DMS114 treated with DMSO at 0.1 percent for 48 hours (cell line): ENCODE measurements at regions not wholly inside any gene's neighbourhood (a gene's known extent, or its start where the extent isn't known, plus 50 kb on each side); places are given as distances from the start of the nearest gene placed in this dataset.

Experiments
- DNase-seq: peaks from one replicate; lab custom pipeline; 2025; ENCODE audit not compliant: unreplicated experiment; lab: John Stamatoyannopoulos, UW

- no peak for DNase-seq
Observed at GRCh38 chr5:125402787-125403186, 656.3 kb upstream of the ZNF608 start.

DNA sequence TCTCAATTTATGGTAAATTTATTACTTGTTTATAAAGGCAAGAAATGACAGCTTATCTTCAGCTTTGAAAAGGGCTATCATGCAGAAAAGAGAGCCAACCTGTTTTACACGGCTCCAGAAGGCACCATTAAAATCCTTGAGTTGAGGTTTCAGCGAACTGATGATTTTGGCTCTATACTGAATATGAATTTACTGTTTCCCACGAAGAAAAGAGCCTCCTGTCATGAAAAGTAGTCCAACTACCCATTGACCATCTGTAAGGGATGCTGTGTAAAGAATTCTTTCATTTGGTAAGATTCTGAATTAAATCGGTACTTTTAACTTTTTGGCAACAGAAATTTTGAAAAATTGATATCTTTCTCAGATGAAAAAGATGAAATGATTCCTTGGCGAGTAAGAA is 657.6 kb upstream of the ZNF608 start:
- no peak for DNase-seq

DNA sequence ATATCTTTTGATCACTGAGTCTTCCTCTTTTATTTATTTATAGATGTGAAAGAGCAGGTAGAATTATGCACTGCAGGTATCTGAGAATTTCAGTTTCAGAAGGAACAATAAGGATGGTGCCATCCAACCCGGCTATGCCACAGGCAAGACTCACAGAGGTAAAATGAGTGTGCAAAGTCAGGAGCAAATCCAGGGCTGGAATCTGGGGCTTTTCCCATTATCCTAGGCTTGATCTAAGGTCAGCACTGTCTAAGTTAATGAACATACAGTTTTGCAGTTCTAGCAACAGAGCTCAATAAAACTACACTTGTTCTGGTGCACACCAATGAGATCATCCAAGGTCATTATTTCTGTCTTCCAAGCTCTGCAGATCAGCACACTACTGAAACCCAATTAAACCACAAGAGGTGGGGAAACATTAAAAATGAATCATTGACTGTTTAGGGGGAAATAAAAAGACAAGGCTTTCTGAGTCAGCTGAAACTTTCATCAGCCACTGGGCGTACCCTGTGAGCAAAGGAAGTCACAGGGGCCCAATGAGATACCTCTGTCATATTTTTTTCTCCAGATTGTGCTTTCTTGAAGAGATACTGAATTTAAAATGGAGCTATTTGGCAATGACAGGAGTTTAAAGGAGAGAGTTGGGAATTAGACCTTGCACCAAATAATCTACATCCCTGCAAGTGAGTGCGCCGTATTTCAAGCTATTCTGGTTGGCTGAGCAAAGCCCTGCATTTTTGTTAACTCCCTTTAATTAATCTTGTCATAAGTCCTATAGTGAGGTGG is 662.2 kb upstream of the ZNF608 start:
- no peak for DNase-seq

DNA sequence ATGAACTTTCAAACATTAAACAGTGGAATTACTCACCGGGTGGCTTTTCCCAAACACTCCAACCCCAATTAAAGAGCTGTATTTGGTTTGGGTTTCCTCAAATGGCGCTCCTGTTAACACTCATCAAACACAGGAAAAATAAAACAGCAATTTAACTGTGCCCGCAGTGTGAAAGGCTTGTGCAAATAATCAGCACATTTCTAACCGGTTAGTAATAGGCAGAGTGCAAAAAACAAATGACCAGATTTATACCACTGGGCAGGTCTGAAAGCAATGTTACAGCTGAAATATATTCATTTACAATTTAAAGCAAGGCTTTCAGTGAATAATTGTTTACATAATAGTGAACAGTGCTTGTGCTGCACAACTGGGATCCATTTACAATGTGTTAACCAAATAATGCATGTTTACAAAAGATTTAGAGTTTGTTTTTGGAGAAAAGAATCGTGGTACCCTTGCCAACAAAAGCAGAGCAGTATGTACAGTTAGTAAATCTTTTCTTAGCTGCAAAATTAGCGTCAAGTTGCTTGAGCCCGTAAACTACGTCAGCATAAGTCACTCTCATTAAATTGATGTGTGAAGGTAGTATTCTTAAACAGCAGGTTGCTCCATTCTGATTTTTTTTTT is 662.9 kb upstream of the ZNF608 start:
- DNase-seq: no peak

DNA sequence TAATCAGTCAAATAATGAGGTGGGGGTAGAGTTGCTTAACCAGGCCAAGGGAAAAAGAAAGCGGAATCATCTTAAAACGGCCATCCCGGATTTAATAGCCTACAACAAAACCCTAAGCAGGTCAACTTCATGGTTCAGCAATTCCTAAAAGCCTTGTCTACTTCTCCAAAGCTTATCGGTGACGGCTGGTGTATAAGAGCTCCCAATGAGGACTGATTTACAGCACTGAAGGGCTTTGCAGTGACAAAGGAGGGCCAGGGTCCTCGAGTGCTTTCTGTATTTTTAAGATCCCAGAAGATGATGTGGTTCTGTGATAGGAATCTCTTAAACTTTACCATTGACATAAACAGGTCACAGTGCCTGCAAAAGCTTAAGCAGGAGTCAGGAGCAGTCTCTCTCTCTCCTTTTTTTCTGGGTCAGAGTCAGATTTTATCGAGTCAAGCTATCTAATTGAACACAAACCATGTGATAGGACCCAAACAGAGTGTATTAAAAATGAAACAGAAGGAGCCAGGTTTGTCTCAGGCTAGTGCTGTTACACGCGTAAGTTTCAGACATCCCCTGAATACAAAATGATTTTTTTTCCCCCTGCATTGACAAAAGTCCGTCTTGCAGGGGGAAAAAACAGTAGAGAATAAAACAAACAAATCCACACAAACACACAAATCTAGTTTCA is 663.6 kb upstream of the ZNF608 start:
- peak; percentile 77 for DNase-seq

- DNase-seq: peak; percentile 70
Observed at GRCh38 chr5:125410537-125411070, 664.2 kb upstream of the ZNF608 start.

DNA sequence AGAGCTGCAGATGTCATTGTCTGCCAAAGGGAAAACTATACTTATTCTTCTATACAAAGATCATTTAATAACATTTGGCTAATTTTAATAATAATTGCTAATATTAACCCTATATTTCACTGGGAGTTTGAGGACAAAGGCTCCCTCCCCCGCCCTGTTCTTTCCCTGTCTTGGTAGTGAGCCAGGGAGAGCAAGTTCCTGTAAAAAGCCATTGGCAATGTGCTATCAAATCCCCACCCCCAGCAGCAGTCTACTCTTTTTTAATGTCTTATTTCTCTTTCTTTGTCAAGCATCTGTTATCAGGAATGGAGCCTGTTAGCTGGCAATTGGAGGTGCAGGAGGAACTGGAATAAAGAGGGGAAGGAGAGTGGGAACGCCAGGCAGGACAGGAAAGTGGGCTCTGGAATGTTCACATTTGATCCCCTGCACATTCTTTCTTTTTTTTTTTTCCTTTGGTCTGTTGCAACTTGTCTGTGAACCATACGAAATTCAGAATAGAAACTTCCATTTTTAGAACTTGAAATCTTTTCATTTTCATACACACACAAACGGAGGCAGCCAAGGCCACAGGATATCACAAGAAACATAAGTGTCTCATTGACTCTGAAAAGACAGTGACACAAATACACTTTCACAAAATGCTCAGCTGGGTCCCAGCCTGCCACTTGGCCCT is 664.8 kb upstream of the ZNF608 start:
- DNase-seq: peak; percentile 83

GRCh38 chr5:125411744-125412560 is 665.5 kb upstream of the ZNF608 start:
- no peak for DNase-seq

- peak; percentile 92 for DNase-seq
Observed at GRCh38 chr5:125412561-125413495, 666.4 kb upstream of the ZNF608 start.

DNA sequence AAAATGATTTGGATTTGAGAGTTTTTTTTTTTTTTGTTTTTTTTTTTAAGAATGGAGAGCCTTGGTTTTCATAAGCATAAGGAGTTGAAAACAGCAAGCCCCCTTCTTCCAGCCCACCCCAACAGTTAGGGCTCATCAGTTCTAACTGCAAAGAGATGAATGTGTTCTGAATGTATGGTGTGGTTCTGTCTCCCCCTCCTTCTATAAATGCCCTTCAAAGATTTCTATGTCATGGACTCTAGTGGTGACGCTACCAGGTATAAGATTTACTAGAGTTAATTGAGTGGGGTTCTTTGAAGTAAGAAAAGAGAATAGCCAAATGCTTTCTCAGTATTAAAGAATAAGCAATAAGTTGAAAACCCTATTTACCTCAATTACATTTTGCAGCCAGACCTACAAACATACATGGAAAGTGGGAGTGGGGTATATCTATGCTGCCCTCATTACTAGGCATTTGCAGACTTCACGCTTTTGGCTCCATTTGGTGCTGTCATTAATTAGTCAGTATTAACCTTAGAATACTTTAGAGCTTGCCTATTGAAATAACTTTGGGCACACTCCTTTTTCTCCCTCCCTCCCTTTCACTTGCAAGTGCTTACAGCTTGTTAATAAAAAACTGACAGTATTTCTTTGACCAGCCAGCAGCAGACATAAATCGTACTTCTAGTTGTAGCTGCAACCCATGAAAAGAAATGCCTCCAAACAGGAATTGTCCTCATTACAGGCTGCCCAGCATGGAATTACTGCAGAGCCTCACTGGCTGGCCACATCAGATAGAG is 667.2 kb upstream of the ZNF608 start:
- peak; percentile 76 for DNase-seq

DNA sequence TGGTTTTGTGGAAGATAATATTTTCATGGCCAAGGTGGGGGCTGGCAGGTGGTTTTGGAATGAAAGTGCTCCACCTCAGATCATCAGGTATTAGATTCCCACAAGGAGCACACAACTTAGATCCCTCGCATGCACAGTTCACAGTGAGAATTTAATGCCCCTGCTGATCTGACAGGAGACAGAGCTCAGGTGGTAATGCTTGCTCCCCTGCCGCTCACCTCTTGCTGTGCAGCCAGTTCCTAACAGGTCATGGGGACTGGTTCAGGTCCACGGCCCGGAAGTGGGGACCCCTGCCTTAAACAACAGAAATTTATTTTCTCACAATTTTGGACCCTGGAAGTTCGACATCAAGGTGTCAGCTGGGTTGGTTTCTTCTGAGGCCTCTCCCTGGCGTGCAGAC is 668.7 kb upstream of the ZNF608 start:
- no peak for DNase-seq

- DNase-seq: no peak
Observed at GRCh38 chr5:125416055-125416454, 669.6 kb upstream of the ZNF608 start.

DNA sequence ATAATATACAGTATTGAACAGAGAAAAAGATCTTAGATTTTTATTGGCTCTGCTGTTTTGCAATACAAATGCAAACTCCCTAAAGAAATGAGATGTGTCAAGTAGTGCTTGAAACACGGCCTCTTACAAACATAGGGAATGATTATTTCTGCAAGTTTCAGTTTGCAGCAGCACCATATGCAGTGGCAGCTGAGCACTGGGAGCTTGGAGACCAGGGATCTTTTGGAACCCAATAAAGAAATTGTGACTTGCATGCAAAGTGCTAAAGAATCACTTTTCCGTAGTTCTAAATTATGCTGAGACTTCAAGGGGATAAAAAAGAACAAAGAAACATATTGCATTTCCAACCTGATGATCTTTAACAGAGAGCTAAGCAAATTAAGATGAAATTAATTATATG is 674.6 kb upstream of the ZNF608 start:
- DNase-seq: no peak

- DNase-seq: no peak
Observed at GRCh38 chr5:125422342-125422741, 675.9 kb upstream of the ZNF608 start.

DNA sequence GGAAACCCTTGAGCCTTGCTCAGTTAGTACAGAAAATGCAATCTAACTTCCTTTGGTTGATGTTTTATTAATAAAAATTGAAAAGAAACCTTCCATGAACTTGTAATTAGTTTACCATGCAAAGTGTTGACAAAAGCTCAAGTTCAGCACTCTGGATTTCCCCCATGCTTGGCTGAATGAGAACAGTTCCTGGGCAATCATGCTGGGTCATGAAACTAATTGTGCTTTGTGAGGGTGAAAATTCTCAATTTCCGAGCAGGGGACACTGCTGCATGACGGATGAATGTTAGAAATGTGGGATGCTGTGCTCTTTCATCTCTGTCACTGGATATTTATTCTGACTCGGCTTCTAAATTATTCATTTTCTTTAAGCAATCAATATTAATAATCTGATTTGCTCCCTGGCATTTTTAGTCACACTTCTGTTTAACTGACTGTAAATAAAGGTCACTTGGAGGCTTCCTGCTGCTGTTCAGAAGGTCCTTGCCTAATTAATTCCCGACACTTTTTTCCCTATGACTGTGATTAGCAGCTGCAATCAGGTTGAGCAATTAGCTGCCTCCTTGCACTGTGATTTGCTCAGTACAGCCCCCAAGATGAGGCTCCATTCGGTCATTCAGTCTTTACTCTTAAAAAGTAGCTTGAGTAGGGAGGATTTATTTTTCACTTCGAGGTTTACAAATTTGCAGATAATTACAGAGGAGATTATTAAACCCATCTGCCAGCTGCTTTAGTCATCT is 678.1 kb upstream of the ZNF608 start:
- peak; percentile 40 for DNase-seq

DNA sequence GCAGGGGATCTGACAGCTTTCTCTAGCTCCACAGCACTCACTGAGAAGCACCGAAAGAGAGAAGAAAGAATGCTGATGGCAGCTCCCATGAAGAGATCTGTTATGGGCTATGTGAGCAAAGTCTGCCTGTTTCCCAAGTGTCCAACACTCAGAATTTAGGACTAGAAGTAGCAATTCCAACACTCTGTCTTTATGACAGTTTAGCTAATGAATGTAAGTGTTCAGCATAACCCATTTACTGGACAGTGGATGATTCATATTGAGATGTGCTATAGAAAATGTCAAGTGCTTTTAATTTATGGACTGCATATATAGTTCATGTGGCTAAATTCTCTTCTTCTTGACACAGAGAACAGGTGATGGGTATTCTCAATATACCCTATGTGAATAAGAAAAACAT is 683.1 kb upstream of the ZNF608 start:
- DNase-seq: no peak

DNA sequence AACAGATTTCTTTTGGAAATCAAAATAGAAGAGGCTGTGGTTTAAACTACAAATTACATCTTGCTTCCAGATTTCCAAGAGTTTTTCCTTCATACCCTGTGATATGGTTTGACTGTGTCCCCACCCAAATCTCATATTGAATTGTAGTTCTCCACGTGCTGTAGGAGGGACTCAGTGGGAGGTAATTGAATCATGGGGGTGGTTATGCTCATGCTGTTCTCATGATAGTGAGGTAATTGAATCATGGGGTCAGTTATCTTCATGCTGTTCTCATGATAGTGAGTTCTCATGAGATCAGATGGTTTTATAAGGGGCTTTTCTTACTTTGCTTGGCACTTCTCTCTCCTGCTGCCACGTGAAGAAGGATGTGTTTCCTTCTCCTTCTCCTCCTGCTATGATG is 687.0 kb upstream of the ZNF608 start:
- no peak for DNase-seq

GRCh38 chr5:125439243-125439642 is 692.8 kb upstream of the ZNF608 start:
- DNase-seq: no peak
